SK-N-SH (cell line): ENCODE measurements at regions not wholly inside any gene's neighbourhood (a gene's known extent, or its start where the extent isn't known, plus 50 kb on each side); places are given as distances from the start of the nearest gene placed in this dataset.

Source experiments
- CTCF ChIA-PET: fragments of 300-600, 350-600 bp; formaldehyde crosslinking; extraction: SDS; loops from one replicate; lab custom pipeline; 2021; lab: Yijun Ruan, JAX
- POLR2A ChIA-PET: fragments of 350-600 bp; sonication (Branson Sonifier 250); formaldehyde crosslinking; extraction: SDS; loops from one replicate; lab custom pipeline; 2020; ENCODE audit warnings: antibody characterized with exemption, inconsistent platforms; lab: Yijun Ruan, JAX
- DNase-seq: peaks from one replicate; pipeline ENCODE4 v3.0.0; 2012
- H2AFZ ChIP-seq: fragments of 200-600 bp; sonication (generic); 2 replicates; pipeline ENCODE4 v1.8.1; 2016; ENCODE audit warnings: antibody characterized with exemption, mild to moderate bottlenecking, low read depth
- H3F3A ChIP-seq: fragments of 200-600 bp; sonication (generic); replicated peaks from 2 replicates; pipeline ENCODE3; 2016; ENCODE audit warnings: antibody characterized with exemption, mild to moderate bottlenecking; ENCODE audit not compliant: insufficient read depth
- H3K27ac ChIP-seq, 2 experiments: fragments of 200-500 bp in 1 of 2; fragments of 200-600 bp in 1 of 2; sonication (Bioruptor generic) in 1 of 2; sonication (generic), shearing (Covaris generic) in 1 of 2; 2 replicates each; pipeline versions ENCODE4 v1.5.1 to v1.6.1; 2014 to 2016; ENCODE audit warnings: low read depth in 2 of 2, inconsistent platforms in 1 of 2, low read length in 1 of 2, mild to moderate bottlenecking in 1 of 2, mixed read lengths in 1 of 2
- H3K27me3 ChIP-seq: fragments of 200-600 bp; sonication (generic), shearing (Covaris generic); 2 replicates; pipeline ENCODE4 v1.6.1; 2016; ENCODE audit warnings: mixed run types; ENCODE audit not compliant: insufficient read depth
- H3K36me3 ChIP-seq, 2 experiments: fragments of 200-500 bp in 1 of 2; fragments of 200-600 bp in 1 of 2; sonication (Bioruptor generic) in 1 of 2; sonication (generic) in 1 of 2; replicated peaks in 1 of 2; 2 replicates each; pipeline versions ENCODE3 to v1.5.1; 2014 to 2016; ENCODE audit warnings: low read length in 1 of 2, mild to moderate bottlenecking in 1 of 2; ENCODE audit not compliant: insufficient read depth in 2 of 2, control insufficient read depth in 1 of 2
- H3K4me1 ChIP-seq, 2 experiments: fragments of 200-500 bp in 1 of 2; fragments of 200-600 bp in 1 of 2; sonication (Bioruptor generic) in 1 of 2; sonication (generic), shearing (Covaris generic) in 1 of 2; 2 replicates each; pipeline versions ENCODE4 v1.5.1 to v1.6.1; 2014 to 2016; ENCODE audit warnings: low read depth in 1 of 2, low read length in 1 of 2, mixed run types in 1 of 2; ENCODE audit not compliant: insufficient read depth in 2 of 2, control insufficient read depth in 1 of 2
- H3K4me2 ChIP-seq: fragments of 200-600 bp; sonication (generic), shearing (Covaris generic); 2 replicates; pipeline ENCODE4 v1.6.1; 2017; ENCODE audit warnings: mixed run types
- H3K4me3 ChIP-seq, 2 experiments: fragments of 200-500 bp in 1 of 2; fragments of 200-600 bp in 1 of 2; sonication (Bioruptor generic) in 1 of 2; sonication (generic), shearing (Covaris generic) in 1 of 2; 2 replicates each; pipeline versions ENCODE4 v1.5.1 to v1.8.1; 2014 to 2016; ENCODE audit warnings: low read depth in 2 of 2, inconsistent platforms in 1 of 2, low read length in 1 of 2, mild to moderate bottlenecking in 1 of 2, mixed read lengths in 1 of 2, moderate library complexity in 1 of 2
- H3K79me2 ChIP-seq: fragments of 200-600 bp; sonication (generic); 2 replicates; pipeline ENCODE4 v1.8.1; 2017; ENCODE audit warnings: mild to moderate bottlenecking; ENCODE audit not compliant: insufficient read depth
- H3K9ac ChIP-seq: fragments of 200-600 bp; sonication (generic); 2 replicates; pipeline ENCODE4 v1.6.1; 2017; ENCODE audit warnings: mixed run types
- H3K9me2 ChIP-seq: fragments of 200-600 bp; sonication (generic); 2 replicates; pipeline ENCODE4 v1.6.1; 2017; ENCODE audit warnings: mixed run types
- H3K9me3 ChIP-seq: fragments of 200-600 bp; sonication (generic); 2 replicates; pipeline ENCODE4 v1.6.1; 2017; ENCODE audit warnings: mixed run types, mild to moderate bottlenecking, moderate library complexity
- H4K20me1 ChIP-seq: fragments of 200-600 bp; sonication (generic); 2 replicates; pipeline ENCODE4 v1.6.1; 2017; ENCODE audit warnings: mild to moderate bottlenecking, mixed run types; ENCODE audit not compliant: insufficient read depth
- CHD2 ChIP-seq: fragments of 150-350 bp; IDR thresholded peaks from 2 replicates; pipeline ENCODE4 v1.6.1; 2018; ENCODE audit warnings: low read length; ENCODE audit not compliant: partially characterized antibody
- ELF1 ChIP-seq: IDR thresholded peaks from 2 replicates; pipeline ENCODE4 v1.4.0; 2012
- EP300 ChIP-seq, 2 experiments: IDR thresholded peaks; 2 replicates each; pipeline versions ENCODE4 v1.4.0 to v1.6.1; 2012; ENCODE audit warnings: borderline replicate concordance in 1 of 2, low read depth in 1 of 2, low read length in 1 of 2
- EZH2phosphoT487 ChIP-seq: fragments of 200-600 bp; sonication (generic); IDR thresholded peaks from 2 replicates; pipeline ENCODE4 v1.6.1; 2017; ENCODE audit warnings: low read depth, mixed run types, mild to moderate bottlenecking, antibody characterized with exemption, moderate library complexity, borderline replicate concordance
- GABPA ChIP-seq: IDR thresholded peaks from 2 replicates; pipeline ENCODE4 v1.4.0; 2012; ENCODE audit warnings: low read depth, mild to moderate bottlenecking
- GATA2 ChIP-seq: sonication (generic); formaldehyde crosslinking; IDR thresholded peaks from 2 replicates; pipeline ENCODE4 v1.5.0; 2020; ENCODE audit warnings: mild to moderate bottlenecking, missing genetic modification reagents
- JUND ChIP-seq: IDR thresholded peaks from 2 replicates; pipeline ENCODE4 v1.4.0; 2012
- MXI1 ChIP-seq: IDR thresholded peaks from 2 replicates; pipeline ENCODE4 v1.6.1; 2012; ENCODE audit warnings: mild to moderate bottlenecking, low read depth, low read length, improper control_type of control experiment
- NFIC ChIP-seq: IDR thresholded peaks from 2 replicates; pipeline ENCODE4 v1.4.0; 2012; ENCODE audit warnings: borderline replicate concordance
- NRF1 ChIP-seq: IDR thresholded peaks from 2 replicates; pipeline ENCODE4 v1.6.1; 2012; ENCODE audit warnings: low read depth, mild to moderate bottlenecking, low read length
- RAD21 ChIP-seq: IDR thresholded peaks from 2 replicates; pipeline ENCODE4 v1.6.1; 2012; ENCODE audit warnings: mild to moderate bottlenecking, low read length
- RCOR1 ChIP-seq: fragments of 150-350 bp; IDR thresholded peaks from 2 replicates; pipeline ENCODE4 v1.6.1; 2017; ENCODE audit warnings: antibody characterized with exemption, low read length
- SIN3A ChIP-seq: IDR thresholded peaks from 2 replicates; pipeline ENCODE4 v1.6.1; 2012; ENCODE audit warnings: low read depth, mild to moderate bottlenecking, low read length, moderate library complexity, borderline replicate concordance
- SMC3 ChIP-seq: IDR thresholded peaks from 2 replicates; pipeline ENCODE4 v1.6.1; 2012; ENCODE audit warnings: low read depth, low read length, improper control_type of control experiment
- TAF1 ChIP-seq: IDR thresholded peaks from 2 replicates; pipeline ENCODE4 v1.6.1; 2012; ENCODE audit warnings: low read depth, mild to moderate bottlenecking, low read length, moderate library complexity, borderline replicate concordance
- YY1 ChIP-seq: IDR thresholded peaks from 2 replicates; pipeline ENCODE4 v1.4.0; 2012; ENCODE audit warnings: low read depth, mild to moderate bottlenecking
- WGBS: methylation state at CpG from one replicate; pipeline ENCODE4 v1.1.6; 2017; ENCODE audit warnings: low lambda C conversion rate; 5-methylcytosine and 5-hydroxymethylcytosine counted together
- TF ChIP-seq, protein P1 (sequence below): IDR thresholded peaks from 2 replicates; pipeline ENCODE4 v1.4.0; 2012; ENCODE audit warnings: low read depth, borderline replicate concordance
- TF ChIP-seq, protein P2 (sequence below): IDR thresholded peaks from 2 replicates; pipeline ENCODE4 v1.4.0; 2012; ENCODE audit warnings: low read depth, borderline replicate concordance
- TF ChIP-seq, protein P3 (sequence below): fragments of 200-600 bp; sonication (generic); IDR thresholded peaks from 2 replicates; pipeline ENCODE4 v1.6.1; 2017; ENCODE audit warnings: antibody characterized with exemption, mild to moderate bottlenecking, moderate library complexity
- TF ChIP-seq, protein P4 (sequence below): fragments of 150-350 bp; IDR thresholded peaks from 2 replicates; pipeline ENCODE4 v1.6.1; 2016; ENCODE audit warnings: mild to moderate bottlenecking, low read depth, low read length

DNA sequence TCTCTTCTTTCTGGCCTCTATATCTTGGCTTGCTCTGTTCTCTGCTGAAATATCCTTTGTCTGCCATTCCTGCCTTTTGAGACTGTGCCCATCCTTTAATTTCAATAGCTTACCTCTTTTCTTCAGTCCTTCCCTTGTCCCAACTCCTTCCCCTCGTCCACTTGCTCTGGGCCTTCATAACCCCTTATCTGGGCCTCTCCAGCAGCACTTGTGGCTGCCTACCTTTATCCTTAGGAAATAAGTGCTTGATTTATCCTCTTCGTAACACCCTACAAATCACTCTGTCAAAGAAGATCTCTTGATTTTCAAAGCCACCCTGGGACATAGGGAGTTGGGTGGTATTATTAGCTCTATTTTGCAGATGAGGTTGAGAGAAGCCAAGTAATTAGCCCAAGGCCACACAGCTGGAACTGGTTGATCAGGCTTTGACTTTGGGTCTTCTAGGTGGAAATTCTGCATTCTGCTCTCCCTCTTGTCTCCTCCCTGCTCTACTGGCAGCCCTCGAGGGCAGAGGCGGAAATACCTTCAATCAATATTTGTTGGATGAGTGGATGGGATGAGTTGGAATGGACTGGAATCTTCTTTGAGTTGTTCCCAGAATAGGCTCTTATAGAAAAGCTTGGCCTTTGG lies 84.0 kb upstream of the TLE3 start:
- TF ChIP-seq NFIC = no peak
- no peak for TF ChIP-seq TAF1
- TF ChIP-seq EP300 (IDR thresholded peaks at IDR 0.05; ENCODE audit: borderline replicate concordance in 1 of 2, low read depth in 1 of 2, low read length in 1 of 2) = no peak
- no peak for TF ChIP-seq SMC3
- no peak for TF ChIP-seq GABPA
- TF ChIP-seq, protein P1, sequence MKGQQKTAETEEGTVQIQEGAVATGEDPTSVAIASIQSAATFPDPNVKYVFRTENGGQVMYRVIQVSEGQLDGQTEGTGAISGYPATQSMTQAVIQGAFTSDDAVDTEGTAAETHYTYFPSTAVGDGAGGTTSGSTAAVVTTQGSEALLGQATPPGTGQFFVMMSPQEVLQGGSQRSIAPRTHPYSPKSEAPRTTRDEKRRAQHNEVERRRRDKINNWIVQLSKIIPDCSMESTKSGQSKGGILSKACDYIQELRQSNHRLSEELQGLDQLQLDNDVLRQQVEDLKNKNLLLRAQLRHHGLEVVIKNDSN = no peak
- no peak for TF ChIP-seq YY1
- TF ChIP-seq, protein P2, sequence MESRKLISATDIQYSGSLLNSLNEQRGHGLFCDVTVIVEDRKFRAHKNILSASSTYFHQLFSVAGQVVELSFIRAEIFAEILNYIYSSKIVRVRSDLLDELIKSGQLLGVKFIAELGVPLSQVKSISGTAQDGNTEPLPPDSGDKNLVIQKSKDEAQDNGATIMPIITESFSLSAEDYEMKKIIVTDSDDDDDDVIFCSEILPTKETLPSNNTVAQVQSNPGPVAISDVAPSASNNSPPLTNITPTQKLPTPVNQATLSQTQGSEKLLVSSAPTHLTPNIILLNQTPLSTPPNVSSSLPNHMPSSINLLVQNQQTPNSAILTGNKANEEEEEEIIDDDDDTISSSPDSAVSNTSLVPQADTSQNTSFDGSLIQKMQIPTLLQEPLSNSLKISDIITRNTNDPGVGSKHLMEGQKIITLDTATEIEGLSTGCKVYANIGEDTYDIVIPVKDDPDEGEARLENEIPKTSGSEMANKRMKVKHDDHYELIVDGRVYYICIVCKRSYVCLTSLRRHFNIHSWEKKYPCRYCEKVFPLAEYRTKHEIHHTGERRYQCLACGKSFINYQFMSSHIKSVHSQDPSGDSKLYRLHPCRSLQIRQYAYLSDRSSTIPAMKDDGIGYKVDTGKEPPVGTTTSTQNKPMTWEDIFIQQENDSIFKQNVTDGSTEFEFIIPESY = no peak
- no peak for TF ChIP-seq EZH2phosphoT487
- no peak overlapping the region for H2AFZ ChIP-seq
- peaks cover 0 to 44% of the 10 kb centered on the region in 2 experiments; a peak in 1 of 4 replicates for H3K4me1 ChIP-seq
- no peak overlapping the region for H3K9ac ChIP-seq
- no peaks in the 10 kb centered on the region for H4K20me1 ChIP-seq
- ChIA-PET CTCF (interaction anchor here (0.6 to 1.8 kb wide), 7 partner anchors 10 to 158 kb away, joined by 3 to 10 read pairs (median 4); no protein-coding TSS in a partner anchor), POLR2A (no interaction called here)
- no peaks in the 10 kb centered on the region for H3K9me3 ChIP-seq
- H3K79me2 ChIP-seq = no peaks in the 10 kb centered on the region
- no peaks in the 10 kb centered on the region for H3K9me2 ChIP-seq
- no peak overlapping the region for H3K4me3 ChIP-seq
- no peak for DNase-seq
- peak overlapping the region in 1 of 2 experiments; percentile 48; a peak in 2 of 4 replicates for H3K27ac ChIP-seq
- no peaks in the 10 kb centered on the region for H3K27me3 ChIP-seq
- no peak overlapping the region for H3K4me2 ChIP-seq
- H3K36me3 ChIP-seq = no peaks in the 10 kb centered on the region
- WGBS = 90% methylated on average over 4 of the region's 4 CpGs
- no peaks in the 10 kb centered on the region for H3F3A ChIP-seq

DNA sequence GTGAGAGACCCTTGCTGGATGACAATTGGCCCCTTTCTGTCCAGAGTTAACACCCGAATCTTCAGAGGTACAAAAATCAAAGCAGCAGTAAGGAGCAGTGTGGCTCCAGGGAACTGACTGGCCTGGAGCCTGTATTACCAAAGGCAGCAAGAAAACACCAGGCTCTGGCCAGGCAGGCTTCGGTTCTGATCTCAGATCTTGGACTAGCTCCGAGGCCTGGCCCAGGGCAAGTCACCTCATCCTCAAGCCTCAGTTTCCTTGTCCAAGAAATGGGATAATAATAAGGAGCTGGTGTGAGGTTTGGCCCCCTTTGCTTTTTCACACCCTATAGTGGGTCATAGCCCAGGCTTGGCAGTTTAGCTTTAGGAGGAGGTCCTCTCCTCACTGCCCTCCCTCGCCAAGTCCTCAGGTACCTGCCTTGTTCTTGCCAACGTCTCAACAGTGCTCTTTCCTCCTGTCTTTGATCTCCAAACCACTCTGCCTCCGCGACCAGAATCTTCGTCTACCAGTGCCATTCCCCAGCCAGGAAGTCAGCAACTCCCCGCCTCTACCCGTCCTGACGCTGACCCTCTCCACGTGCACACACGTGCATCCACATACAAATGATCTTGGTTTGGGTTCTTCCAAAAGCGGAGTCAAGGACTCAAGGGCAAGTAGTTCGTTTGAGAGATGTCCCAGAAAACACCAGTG lies 82.6 kb upstream of the TLE3 start:
- Histone ChIP-seq H3F3A (no peaks in the 10 kb centered on the region), H3K4me1 (peaks cover 0 to 30% of the 10 kb centered on the region in 2 experiments; a peak in 1 of 4 replicates), H3K27me3 (no peaks in the 10 kb centered on the region), H3K79me2 (no peaks in the 10 kb centered on the region), H2AFZ (no peak overlapping the region), H3K9me2 (no peaks in the 10 kb centered on the region), H3K9me3 (no peaks in the 10 kb centered on the region), H3K27ac (no peak overlapping the region), H3K4me3 (no peak overlapping the region), H3K36me3 (no peaks in the 10 kb centered on the region), H3K4me2 (no peak overlapping the region), H4K20me1 (no peaks in the 10 kb centered on the region), H3K9ac (no peak overlapping the region)
- CTCF ChIA-PET = interaction anchor here (0.7 to 1.8 kb wide), 4 partner anchors 23 to 145 kb away, joined by 4 to 10 read pairs (median 4); no protein-coding TSS in a partner anchor
- DNase-seq = no peak
- WGBS = 91% methylated on average over 15 of the region's 15 CpGs
- POLR2A ChIA-PET = no interaction called here
- TF ChIP-seq RAD21 = no peak
- TF ChIP-seq CHD2 = no peak
- no peak for TF ChIP-seq RCOR1
- TF ChIP-seq SMC3 = no peak
- TF ChIP-seq, protein P3, sequence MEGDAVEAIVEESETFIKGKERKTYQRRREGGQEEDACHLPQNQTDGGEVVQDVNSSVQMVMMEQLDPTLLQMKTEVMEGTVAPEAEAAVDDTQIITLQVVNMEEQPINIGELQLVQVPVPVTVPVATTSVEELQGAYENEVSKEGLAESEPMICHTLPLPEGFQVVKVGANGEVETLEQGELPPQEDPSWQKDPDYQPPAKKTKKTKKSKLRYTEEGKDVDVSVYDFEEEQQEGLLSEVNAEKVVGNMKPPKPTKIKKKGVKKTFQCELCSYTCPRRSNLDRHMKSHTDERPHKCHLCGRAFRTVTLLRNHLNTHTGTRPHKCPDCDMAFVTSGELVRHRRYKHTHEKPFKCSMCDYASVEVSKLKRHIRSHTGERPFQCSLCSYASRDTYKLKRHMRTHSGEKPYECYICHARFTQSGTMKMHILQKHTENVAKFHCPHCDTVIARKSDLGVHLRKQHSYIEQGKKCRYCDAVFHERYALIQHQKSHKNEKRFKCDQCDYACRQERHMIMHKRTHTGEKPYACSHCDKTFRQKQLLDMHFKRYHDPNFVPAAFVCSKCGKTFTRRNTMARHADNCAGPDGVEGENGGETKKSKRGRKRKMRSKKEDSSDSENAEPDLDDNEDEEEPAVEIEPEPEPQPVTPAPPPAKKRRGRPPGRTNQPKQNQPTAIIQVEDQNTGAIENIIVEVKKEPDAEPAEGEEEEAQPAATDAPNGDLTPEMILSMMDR = no peak
- TF ChIP-seq EZH2phosphoT487 = no peak
- TF ChIP-seq MXI1 = no peak
- TF ChIP-seq, protein P1 = no peak
- TF ChIP-seq JUND = no peak
- no peak for TF ChIP-seq GABPA
- TF ChIP-seq GATA2 (CRISPR knock-in tag) = no peak
- TF ChIP-seq, protein P4, sequence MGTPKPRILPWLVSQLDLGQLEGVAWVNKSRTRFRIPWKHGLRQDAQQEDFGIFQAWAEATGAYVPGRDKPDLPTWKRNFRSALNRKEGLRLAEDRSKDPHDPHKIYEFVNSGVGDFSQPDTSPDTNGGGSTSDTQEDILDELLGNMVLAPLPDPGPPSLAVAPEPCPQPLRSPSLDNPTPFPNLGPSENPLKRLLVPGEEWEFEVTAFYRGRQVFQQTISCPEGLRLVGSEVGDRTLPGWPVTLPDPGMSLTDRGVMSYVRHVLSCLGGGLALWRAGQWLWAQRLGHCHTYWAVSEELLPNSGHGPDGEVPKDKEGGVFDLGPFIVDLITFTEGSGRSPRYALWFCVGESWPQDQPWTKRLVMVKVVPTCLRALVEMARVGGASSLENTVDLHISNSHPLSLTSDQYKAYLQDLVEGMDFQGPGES = no peak
- no peak for TF ChIP-seq NRF1
- TF ChIP-seq ELF1 = no peak
- TF ChIP-seq SIN3A = no peak
